ENCODE measurements at regions not wholly inside any gene's neighbourhood (a gene's known extent, or its start where the extent isn't known, plus 50 kb on each side); places are given as distances from the start of the nearest gene placed in this dataset.

GRCh38 chr7:136228171-136228570 is 251.0 kb upstream of the MTPN start:
- no peak for ATAC-seq
- H3K9me2 ChIP-seq (replicated peaks; ENCODE audit: low read length) = no peaks in the 10 kb centered on the region
- no peaks in the 10 kb centered on the region for H4K20me1 ChIP-seq (ENCODE audit: low read length)
- no TSS peak for BruUV-seq (replicated peaks)
- no peak overlapping the region for H3K9ac ChIP-seq (ENCODE audit: low read length)
- H3K27me3 ChIP-seq (ENCODE audit: low read length) = no peaks in the 10 kb centered on the region
- intact Hi-C loops (cut with micrococcal nuclease) = no loop called here
- TF ChIP-seq EZH2phosphoT487 (IDR thresholded peaks at IDR 0.05; ENCODE audit: borderline replicate concordance, low read length) (no peak), EZH2 (IDR thresholded peaks at IDR 0.05; ENCODE audit: low read length, unreplicated experiment) (no peak), CTCF (conservative IDR thresholded peaks at IDR 0.05; ENCODE audit: low read depth, low read length) (no peak)
- H2AFZ ChIP-seq (ENCODE audit: low read length) = no peak overlapping the region
- no peaks in the 10 kb centered on the region for H3K9me3 ChIP-seq (ENCODE audit: low read length)
- no peak for DNase-seq
- no peaks in the 10 kb centered on the region for H3K79me2 ChIP-seq (ENCODE audit: low read length)
- no peak overlapping the region for H3K4me3 ChIP-seq (ENCODE audit: low read length)
- no peaks in the 10 kb centered on the region for H3K4me1 ChIP-seq (ENCODE audit: insufficient read depth, low read length)
- no peaks in the 10 kb centered on the region for H3K36me3 ChIP-seq (ENCODE audit: low read depth, low read length)
- H3K27ac ChIP-seq (ENCODE audit: low read length) = no peak overlapping the region
- POLR2A ChIA-PET (ENCODE audit: unreplicated experiment) = no interaction called here
- H3K4me2 ChIP-seq (ENCODE audit: low read length) = no peak overlapping the region
- CTCF ChIA-PET = no interaction called here
- no peaks in the 10 kb centered on the region for H3F3A ChIP-seq (ENCODE audit: low read length, unreplicated experiment)

- no peaks in the 10 kb centered on the region for H3K36me3 ChIP-seq (ENCODE audit: low read depth, low read length)
- H3K27ac ChIP-seq (ENCODE audit: low read length) = no peak overlapping the region
- intact Hi-C loops (cut with micrococcal nuclease) = no loop called here
- no peaks in the 10 kb centered on the region for H3K9me3 ChIP-seq (ENCODE audit: low read length)
- CTCF ChIA-PET = no interaction called here
- no peaks in the 10 kb centered on the region for H3K9me2 ChIP-seq (replicated peaks; ENCODE audit: low read length)
- H3K27me3 ChIP-seq (ENCODE audit: low read length) = peaks cover 4% of the 10 kb centered on the region; the same call in 1 of the 2 replicates
- BruUV-seq (replicated peaks) = no TSS peak
- H4K20me1 ChIP-seq (ENCODE audit: low read length) = no peaks in the 10 kb centered on the region
- H3K4me3 ChIP-seq (ENCODE audit: low read length) = no peak overlapping the region
- H2AFZ ChIP-seq (ENCODE audit: low read length) = no peak overlapping the region
- no peaks in the 10 kb centered on the region for H3F3A ChIP-seq (ENCODE audit: low read length, unreplicated experiment)
- no peak for ATAC-seq
- POLR2A ChIA-PET (ENCODE audit: unreplicated experiment) = no interaction called here
- no peaks in the 10 kb centered on the region for H3K79me2 ChIP-seq (ENCODE audit: low read length)
- no peak overlapping the region for H3K9ac ChIP-seq (ENCODE audit: low read length)
- no peak overlapping the region for H3K4me2 ChIP-seq (ENCODE audit: low read length)
- H3K4me1 ChIP-seq (ENCODE audit: insufficient read depth, low read length) = no peaks in the 10 kb centered on the region
- TF ChIP-seq EZH2 (IDR thresholded peaks at IDR 0.05; ENCODE audit: low read length, unreplicated experiment) (no peak), EZH2phosphoT487 (IDR thresholded peaks at IDR 0.05; ENCODE audit: borderline replicate concordance, low read length) (no peak), CTCF (conservative IDR thresholded peaks at IDR 0.05; ENCODE audit: low read depth, low read length) (peak; percentile 25; the same call in 1 of the 2 replicates)
- DNase-seq = no peak
Observed at GRCh38 chr7:136214356-136214755, 237.2 kb upstream of the MTPN start.

GRCh38 chr7:136213012-136213411 is 235.9 kb upstream of the MTPN start:
- no peak for DNase-seq
- H3K27ac ChIP-seq (ENCODE audit: low read length) = no peak overlapping the region
- TF ChIP-seq CTCF (conservative IDR thresholded peaks at IDR 0.05; ENCODE audit: low read depth, low read length) = no peak
- TF ChIP-seq EZH2 (IDR thresholded peaks at IDR 0.05; ENCODE audit: low read length, unreplicated experiment) = no peak
- TF ChIP-seq EZH2phosphoT487 (IDR thresholded peaks at IDR 0.05; ENCODE audit: borderline replicate concordance, low read length) = no peak
- no peak overlapping the region for H2AFZ ChIP-seq (ENCODE audit: low read length)
- no peaks in the 10 kb centered on the region for H3K9me3 ChIP-seq (ENCODE audit: low read length)
- no peaks in the 10 kb centered on the region for H4K20me1 ChIP-seq (ENCODE audit: low read length)
- H3K36me3 ChIP-seq (ENCODE audit: low read depth, low read length) = no peaks in the 10 kb centered on the region
- ATAC-seq = no peak
- H3F3A ChIP-seq (ENCODE audit: low read length, unreplicated experiment) = no peaks in the 10 kb centered on the region
- H3K79me2 ChIP-seq (ENCODE audit: low read length) = no peaks in the 10 kb centered on the region
- no peaks in the 10 kb centered on the region for H3K4me1 ChIP-seq (ENCODE audit: insufficient read depth, low read length)
- CTCF ChIA-PET = no interaction called here
- H3K4me2 ChIP-seq (ENCODE audit: low read length) = no peak overlapping the region
- no peak overlapping the region for H3K4me3 ChIP-seq (ENCODE audit: low read length)
- no peak overlapping the region for H3K9ac ChIP-seq (ENCODE audit: low read length)
- H3K27me3 ChIP-seq (ENCODE audit: low read length) = peaks cover 1% of the 10 kb centered on the region; the same call in 1 of the 2 replicates
- intact Hi-C loops (cut with micrococcal nuclease) = no loop called here
- no peaks in the 10 kb centered on the region for H3K9me2 ChIP-seq (replicated peaks; ENCODE audit: low read length)
- BruUV-seq (replicated peaks) = no TSS peak
- POLR2A ChIA-PET (ENCODE audit: unreplicated experiment) = no interaction called here
